ENCODE measurements at regions not wholly inside any gene's neighbourhood (a gene's known extent, or its start where the extent isn't known, plus 50 kb on each side); places are given as distances from the start of the nearest gene placed in this dataset.
A peak's percentile ranks its signal among the peaks of the same experiment; 100 is the strongest.

DNA sequence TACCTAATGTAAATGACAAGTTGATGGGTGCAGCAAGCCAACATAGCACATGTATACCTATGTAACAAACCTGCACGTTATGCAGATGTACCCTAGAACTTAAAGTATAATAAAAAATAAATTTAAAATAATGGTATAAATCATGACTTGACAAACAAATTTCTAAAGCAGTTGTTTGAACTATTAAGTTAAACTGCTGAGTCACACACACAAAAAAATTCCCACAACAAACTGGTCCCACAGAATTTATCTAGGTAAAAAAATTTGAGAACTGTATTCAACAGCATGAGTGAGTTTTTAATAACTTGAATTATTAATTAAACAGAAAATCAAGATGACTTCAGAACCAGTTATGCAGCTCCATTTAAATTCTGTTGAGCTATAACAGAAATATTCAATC is 186.0 kb upstream of the SOX6 start:
- no peak overlapping the region for H3K27ac ChIP-seq
- no peak for DNase-seq
- intact Hi-C loops (cut with DNase I; ENCODE audit: low total_unique reads) = no loop called here
- WGBS, 5 donors = 87 to 100% (median 97%) methylated on average over 1 of the region's 1 CpG
- H3K9me3 ChIP-seq = peaks cover 0 to 18% (median 12%) of the 10 kb centered on the region in 8 donors
- no peaks in the 10 kb centered on the region for H3K4me1 ChIP-seq
- no peak overlapping the region for H3K4me3 ChIP-seq
- TF ChIP-seq POLR2AphosphoS5 (IDR thresholded peaks at IDR 0.05) = no peak
- TF ChIP-seq POLR2A (IDR thresholded peaks at IDR 0.05) = no peak
- no peak for TF ChIP-seq CTCF (IDR thresholded peaks at IDR 0.05 in 8 of 11, conservative IDR thresholded peaks at IDR 0.05 in 3 of 11)
- H3K27me3 ChIP-seq (replicated peaks in 1 of 7) = no peaks in the 10 kb centered on the region
- no peaks in the 10 kb centered on the region for H3K36me3 ChIP-seq

GRCh38 chr11:16536513-16536912 is 180.2 kb upstream of the SOX6 start:
- H3K36me3 ChIP-seq = no peaks in the 10 kb centered on the region
- peaks cover 0 to 6% (median 1%) of the 10 kb centered on the region in 8 donors for H3K9me3 ChIP-seq
- no peaks in the 10 kb centered on the region for H3K27me3 ChIP-seq (replicated peaks in 1 of 7)
- no peak overlapping the region for H3K4me3 ChIP-seq
- peak; percentile 57 for DNase-seq
- no peaks in the 10 kb centered on the region for H3K4me1 ChIP-seq
- H3K27ac ChIP-seq = no peak overlapping the region
- WGBS, 5 donors = 86 to 97% (median 88%) methylated on average over 7 to 9 of the region's 9 CpGs
- TF ChIP-seq POLR2A (IDR thresholded peaks at IDR 0.05) (no peak), CTCF (IDR thresholded peaks at IDR 0.05 in 8 of 11, conservative IDR thresholded peaks at IDR 0.05 in 3 of 11) (no peak), POLR2AphosphoS5 (IDR thresholded peaks at IDR 0.05) (no peak)
- intact Hi-C loops (cut with DNase I; ENCODE audit: low total_unique reads) = no loop called here

GRCh38 chr11:16528639-16529038 is 172.3 kb upstream of the SOX6 start:
- intact Hi-C loops (cut with DNase I; ENCODE audit: low total_unique reads) = no loop called here
- DNase-seq = no peak
- Histone ChIP-seq H3K36me3 (no peaks in the 10 kb centered on the region), H3K27ac (no peak overlapping the region), H3K27me3 (replicated peaks in 1 of 7) (no peaks in the 10 kb centered on the region), H3K4me3 (no peak overlapping the region), H3K4me1 (no peaks in the 10 kb centered on the region), H3K9me3 (peaks cover 0 to 3% (median 0%) of the 10 kb centered on the region in 8 donors)
- TF ChIP-seq CTCF (IDR thresholded peaks at IDR 0.05 in 8 of 11, conservative IDR thresholded peaks at IDR 0.05 in 3 of 11) = no peak
- TF ChIP-seq POLR2AphosphoS5 (IDR thresholded peaks at IDR 0.05) = no peak
- TF ChIP-seq POLR2A (IDR thresholded peaks at IDR 0.05) = no peak
- WGBS, 5 donors = 57 to 74% (median 68%) methylated on average over 1 of the region's 1 CpG

GRCh38 chr11:16527525-16528246 is 171.3 kb upstream of the SOX6 start:
- no peak overlapping the region for H3K27ac ChIP-seq
- peaks cover 0 to 4% (median 0%) of the 10 kb centered on the region in 8 donors for H3K9me3 ChIP-seq
- no peaks in the 10 kb centered on the region for H3K27me3 ChIP-seq (replicated peaks in 1 of 7)
- DNase-seq = no peak
- H3K36me3 ChIP-seq = no peaks in the 10 kb centered on the region
- WGBS, 5 donors = 85 to 88% (median 87%) methylated on average over 7 of the region's 7 CpGs
- no peak for TF ChIP-seq CTCF (IDR thresholded peaks at IDR 0.05 in 8 of 11, conservative IDR thresholded peaks at IDR 0.05 in 3 of 11)
- TF ChIP-seq POLR2A (IDR thresholded peaks at IDR 0.05) = no peak
- no peak for TF ChIP-seq POLR2AphosphoS5 (IDR thresholded peaks at IDR 0.05)
- intact Hi-C loops (cut with DNase I; ENCODE audit: low total_unique reads) = no loop called here
- no peaks in the 10 kb centered on the region for H3K4me1 ChIP-seq
- H3K4me3 ChIP-seq = no peak overlapping the region

All from spleen (tissue), 11 donors.